HEK293 (cell line): ENCODE measurements at regions not wholly inside any gene's neighbourhood (a gene's known extent, or its start where the extent isn't known, plus 50 kb on each side); places are given as distances from the start of the nearest gene placed in this dataset.
A peak's percentile ranks its signal among the peaks of the same experiment; 100 is the strongest.

Experiments
- CTCF ChIA-PET: fragments of 350-600 bp; formaldehyde crosslinking; extraction: SDS; loops from one replicate; lab custom pipeline; 2021; ENCODE audit warnings: antibody characterized with exemption; lab: Yijun Ruan, JAX
- POLR2A ChIA-PET: fragments of 300-600 bp; formaldehyde crosslinking; extraction: SDS; loops from one replicate; lab custom pipeline; 2020; ENCODE audit warnings: antibody characterized with exemption, inconsistent platforms; lab: Yijun Ruan, JAX
- H3K27ac ChIP-seq: fragments of 200-500 bp; sonication (Bioruptor generic); 2 replicates; pipeline ENCODE4 v1.5.1; 2014; ENCODE audit warnings: low read depth, low read length, control low read depth, inconsistent platforms; ENCODE audit errors: extremely low read depth
- H3K36me3 ChIP-seq, 2 experiments: fragments of 200-500 bp in 1 of 2; sonication (Bioruptor generic) in 1 of 2; 1 replicate in 1 of 2; 2 replicates in 1 of 2; pipeline ENCODE4 v1.5.1; 2014 to 2017; ENCODE audit warnings: inconsistent platforms in 2 of 2, low read length in 2 of 2; ENCODE audit not compliant: control insufficient read depth in 2 of 2, insufficient read depth in 1 of 2
- H3K4me1 ChIP-seq: fragments of 200-500 bp; sonication (Bioruptor generic); 2 replicates; pipeline ENCODE4 v1.5.1; 2014; ENCODE audit warnings: mild to moderate bottlenecking, low read length, inconsistent platforms; ENCODE audit not compliant: control insufficient read depth, insufficient read depth
- H3K4me3 ChIP-seq: 2 replicates; pipeline ENCODE4 v1.5.1; 2011; ENCODE audit warnings: low read depth, mild to moderate bottlenecking, control low read depth, low read length, moderate library complexity
- H3K9me3 ChIP-seq: fragments of 200-500 bp; sonication (Bioruptor generic); 2 replicates; pipeline ENCODE4 v1.5.1; 2014; ENCODE audit warnings: low read depth, low read length, inconsistent platforms; ENCODE audit not compliant: control insufficient read depth, insufficient read depth
- BCL11A ChIP-seq: fragments of 450-650 bp; formaldehyde crosslinking; IDR thresholded peaks from 2 replicates; pipeline ENCODE4 v1.5.1; 2016; ENCODE audit warnings: low read depth, missing biosample characterization, missing genetic modification characterization
- CTCF ChIP-seq: fragments of 450-650 bp; formaldehyde crosslinking; IDR thresholded peaks from 2 replicates; pipeline ENCODE4 v1.5.1; 2016; ENCODE audit warnings: missing biosample characterization, missing genetic modification characterization
- INSM2 ChIP-seq: fragments of 450-650 bp; formaldehyde crosslinking; IDR thresholded peaks from 2 replicates; pipeline ENCODE4 v1.5.1; 2016; ENCODE audit warnings: missing biosample characterization, missing genetic modification characterization
- KLF16 ChIP-seq: fragments of 450-650 bp; formaldehyde crosslinking; IDR thresholded peaks from 2 replicates; pipeline ENCODE4 v1.5.1; 2017; ENCODE audit warnings: missing biosample characterization, missing genetic modification characterization
- KLF9 ChIP-seq: fragments of 450-650 bp; formaldehyde crosslinking; IDR thresholded peaks from 2 replicates; pipeline ENCODE4 v1.5.1; 2016; ENCODE audit warnings: missing biosample characterization, missing genetic modification characterization, low read depth
- SP7 ChIP-seq: fragments of 450-650 bp; formaldehyde crosslinking; IDR thresholded peaks from 2 replicates; pipeline ENCODE4 v1.5.1; 2016; ENCODE audit warnings: missing biosample characterization, missing genetic modification characterization
- TRIM28 ChIP-seq: IDR thresholded peaks from 2 replicates; pipeline ENCODE4 v1.6.1; 2011; ENCODE audit warnings: low read length, control low read depth, borderline replicate concordance
- ZFP37 ChIP-seq: fragments of 450-650 bp; formaldehyde crosslinking; IDR thresholded peaks from 2 replicates; pipeline ENCODE4 v1.5.1; 2016; ENCODE audit warnings: missing biosample characterization, missing genetic modification characterization
- ZIC2 ChIP-seq: fragments of 450-650 bp; formaldehyde crosslinking; IDR thresholded peaks from 2 replicates; pipeline ENCODE4 v1.5.1; 2016; ENCODE audit warnings: missing biosample characterization, missing genetic modification characterization
- ZNF202 ChIP-seq: fragments of 450-650 bp; formaldehyde crosslinking; IDR thresholded peaks from 2 replicates; pipeline ENCODE4 v1.5.1; 2016; ENCODE audit warnings: missing biosample characterization, missing genetic modification characterization, borderline replicate concordance
- ZNF274 ChIP-seq, 2 experiments: fragments of 200-500 bp in 1 of 2; fragments of 450-650 bp in 1 of 2; sonication (Bioruptor generic) in 1 of 2; formaldehyde crosslinking in 1 of 2; IDR thresholded peaks; 2 replicates each; pipeline versions ENCODE4 v1.5.1 to v1.6.1; 2014 to 2016; ENCODE audit warnings: borderline replicate concordance in 1 of 2, inconsistent platforms in 1 of 2, low read length in 1 of 2, missing biosample characterization in 1 of 2, missing genetic modification characterization in 1 of 2
- ZNF514 ChIP-seq: fragments of 450-650 bp; formaldehyde crosslinking; IDR thresholded peaks from 2 replicates; pipeline ENCODE4 v1.5.1; 2016; ENCODE audit warnings: missing biosample characterization, missing genetic modification characterization
- ZNF610 ChIP-seq: fragments of 450-650 bp; formaldehyde crosslinking; IDR thresholded peaks from 2 replicates; pipeline ENCODE4 v1.5.1; 2016; ENCODE audit warnings: missing biosample characterization, missing genetic modification characterization, borderline replicate concordance
- ZNF654 ChIP-seq: fragments of 450-650 bp; formaldehyde crosslinking; IDR thresholded peaks from 2 replicates; pipeline ENCODE4 v1.5.1; 2016; ENCODE audit warnings: low read depth, missing biosample characterization, missing genetic modification characterization
- ZNF792 ChIP-seq: fragments of 450-650 bp; formaldehyde crosslinking; IDR thresholded peaks from 2 replicates; pipeline ENCODE4 v1.5.1; 2016; ENCODE audit warnings: missing biosample characterization, missing genetic modification characterization
- TF ChIP-seq, protein P1 (sequence below): fragments of 450-650 bp; formaldehyde crosslinking; IDR thresholded peaks from 2 replicates; pipeline ENCODE4 v1.5.1; 2016; ENCODE audit warnings: missing biosample characterization, missing genetic modification characterization

DNA sequence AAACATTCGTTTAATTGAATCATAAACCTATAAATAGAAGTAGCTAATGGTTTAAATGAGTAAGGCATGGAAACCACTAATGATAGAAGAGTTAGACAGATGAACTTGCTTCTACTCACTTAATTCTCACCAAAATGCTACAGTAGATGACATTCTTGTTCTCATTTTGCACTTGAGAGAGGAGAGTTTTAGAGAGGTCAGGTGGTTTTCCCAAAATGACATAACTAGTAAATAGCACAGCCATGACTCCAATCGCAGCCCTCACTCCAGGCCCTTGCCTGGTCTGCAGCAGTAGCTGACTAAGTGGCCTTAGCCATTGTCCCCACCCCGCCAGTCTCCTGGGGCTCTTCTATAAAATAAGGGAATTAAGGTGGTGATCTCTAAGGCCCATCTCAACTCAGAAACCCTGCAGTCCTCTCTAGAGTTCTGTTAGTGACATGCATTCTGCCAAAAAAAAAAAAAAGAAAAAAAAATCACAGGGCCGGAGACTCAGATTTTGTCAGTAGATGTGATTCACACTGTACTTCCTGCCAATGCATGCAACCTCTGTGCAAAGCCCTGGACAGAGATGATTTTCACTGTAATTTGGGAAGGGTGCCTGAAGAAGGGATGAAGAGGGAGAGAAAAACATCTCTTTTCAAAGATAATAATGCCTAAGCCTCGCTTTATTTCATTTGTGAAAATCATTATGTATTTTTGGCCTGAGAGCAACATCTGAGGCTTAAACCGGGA is 221.8 kb downstream of the ANAPC1 start:
- no peak overlapping the region for H3K4me3 ChIP-seq
- ChIA-PET POLR2A (no interaction called here), CTCF (interaction anchor here (1.2 kb wide), 1 partner anchor 16 kb away, joined by 3 read pairs; no protein-coding TSS in a partner anchor)
- no peaks in the 10 kb centered on the region for H3K36me3 ChIP-seq
- H3K4me1 ChIP-seq, result no peaks in the 10 kb centered on the region
- no peak for TF ChIP-seq ZNF792 (tag by site-specific recombination)
- peak; percentile 27; the same call in 1 of the 2 replicates for TF ChIP-seq SP7 (tag by site-specific recombination)
- no peak overlapping the region for H3K27ac ChIP-seq
- H3K9me3 ChIP-seq, result no peaks in the 10 kb centered on the region

- ChIA-PET CTCF (interaction anchor here (1.2 kb wide), 1 partner anchor 16 kb away, joined by 3 read pairs; no protein-coding TSS in a partner anchor), POLR2A (no interaction called here)
- no peak overlapping the region for H3K27ac ChIP-seq
- H3K36me3 ChIP-seq, result no peaks in the 10 kb centered on the region
- H3K9me3 ChIP-seq, result no peaks in the 10 kb centered on the region
- H3K4me1 ChIP-seq, result no peaks in the 10 kb centered on the region
- no peak overlapping the region for H3K4me3 ChIP-seq
- TF ChIP-seq, protein P1, sequence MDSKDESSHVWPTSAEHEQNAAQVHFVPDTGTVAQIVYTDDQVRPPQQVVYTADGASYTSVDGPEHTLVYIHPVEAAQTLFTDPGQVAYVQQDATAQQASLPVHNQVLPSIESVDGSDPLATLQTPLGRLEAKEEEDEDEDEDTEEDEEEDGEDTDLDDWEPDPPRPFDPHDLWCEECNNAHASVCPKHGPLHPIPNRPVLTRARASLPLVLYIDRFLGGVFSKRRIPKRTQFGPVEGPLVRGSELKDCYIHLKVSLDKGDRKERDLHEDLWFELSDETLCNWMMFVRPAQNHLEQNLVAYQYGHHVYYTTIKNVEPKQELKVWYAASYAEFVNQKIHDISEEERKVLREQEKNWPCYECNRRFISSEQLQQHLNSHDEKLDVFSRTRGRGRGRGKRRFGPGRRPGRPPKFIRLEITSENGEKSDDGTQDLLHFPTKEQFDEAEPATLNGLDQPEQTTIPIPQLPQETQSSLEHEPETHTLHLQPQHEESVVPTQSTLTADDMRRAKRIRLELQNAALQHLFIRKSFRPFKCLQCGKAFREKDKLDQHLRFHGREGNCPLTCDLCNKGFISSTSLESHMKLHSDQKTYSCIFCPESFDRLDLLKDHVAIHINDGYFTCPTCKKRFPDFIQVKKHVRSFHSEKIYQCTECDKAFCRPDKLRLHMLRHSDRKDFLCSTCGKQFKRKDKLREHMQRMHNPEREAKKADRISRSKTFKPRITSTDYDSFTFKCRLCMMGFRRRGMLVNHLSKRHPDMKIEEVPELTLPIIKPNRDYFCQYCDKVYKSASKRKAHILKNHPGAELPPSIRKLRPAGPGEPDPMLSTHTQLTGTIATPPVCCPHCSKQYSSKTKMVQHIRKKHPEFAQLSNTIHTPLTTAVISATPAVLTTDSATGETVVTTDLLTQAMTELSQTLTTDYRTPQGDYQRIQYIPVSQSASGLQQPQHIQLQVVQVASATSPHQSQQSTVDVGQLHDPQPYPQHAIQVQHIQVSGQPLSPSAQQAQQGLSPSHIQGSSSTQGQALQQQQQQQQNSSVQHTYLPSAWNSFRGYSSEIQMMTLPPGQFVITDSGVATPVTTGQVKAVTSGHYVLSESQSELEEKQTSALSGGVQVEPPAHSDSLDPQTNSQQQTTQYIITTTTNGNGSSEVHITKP (tag by site-specific recombination), result no peak
- no peak for TF ChIP-seq ZNF610 (tag by site-specific recombination)
- TF ChIP-seq ZNF274 (IDR thresholded peaks at IDR 0.05; ENCODE audit: low read length), result no peak
- no peak for TF ChIP-seq ZNF274 (tag by site-specific recombination; IDR thresholded peaks at IDR 0.05; ENCODE audit: borderline replicate concordance)
- no peak for TF ChIP-seq ZNF654 (tag by site-specific recombination)
- TF ChIP-seq KLF9 (tag by site-specific recombination), result no peak
- TF ChIP-seq ZNF202 (tag by site-specific recombination), result no peak
- no peak for TF ChIP-seq BCL11A (tag by site-specific recombination)
- TF ChIP-seq KLF16, result no peak
- no peak for TF ChIP-seq ZNF514 (tag by site-specific recombination)
- no peak for TF ChIP-seq ZFP37
- TF ChIP-seq TRIM28, result no peak
Measured at GRCh38 chr2:111662771-111663470, 221.1 kb downstream of the ANAPC1 start.

DNA sequence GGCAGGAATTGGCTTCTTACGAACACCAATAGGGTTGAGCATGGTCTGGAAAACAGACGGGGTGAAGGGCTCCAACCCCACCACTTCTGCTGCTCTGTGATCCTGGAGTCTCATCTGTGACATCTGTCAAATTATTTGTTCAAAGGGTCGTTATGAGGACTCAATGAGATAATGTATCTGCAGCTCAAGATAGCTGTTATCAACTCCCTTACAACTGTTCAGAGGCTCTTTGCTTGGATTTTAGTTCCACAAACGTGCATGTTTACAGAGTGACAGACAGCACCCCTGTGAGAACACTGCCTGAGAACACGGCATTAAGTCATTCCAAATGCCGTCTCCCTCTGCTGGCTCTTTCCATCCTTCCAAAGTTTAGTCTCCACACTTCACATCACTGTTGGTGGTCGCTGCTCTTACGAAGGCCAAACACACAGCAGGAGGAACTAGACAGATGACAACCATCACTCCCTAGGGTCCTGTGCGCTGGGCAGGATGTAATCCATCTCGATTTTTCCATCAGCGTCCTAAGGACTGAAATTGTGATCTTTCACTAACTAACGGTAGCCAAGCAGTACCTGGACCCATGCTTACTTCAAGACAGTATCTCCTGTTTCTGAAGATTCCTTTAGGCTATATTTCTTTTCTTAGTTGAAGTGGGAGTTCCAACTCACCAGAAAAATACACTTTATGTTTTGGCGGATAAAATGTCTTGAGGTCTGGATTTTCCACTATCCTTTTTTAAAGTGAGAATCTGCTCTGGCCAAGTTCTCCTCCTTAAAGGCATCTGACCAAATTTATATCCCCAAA is 220.3 kb downstream of the ANAPC1 start:
- Histone ChIP-seq H3K4me3 (no peak overlapping the region), H3K4me1 (no peaks in the 10 kb centered on the region)
- POLR2A ChIA-PET, result no interaction called here
- TF ChIP-seq CTCF (peak; percentile 51; the same call in 1 of the 2 replicates), ZIC2 (tag by site-specific recombination) (peak; percentile 87), INSM2 (tag by site-specific recombination) (no peak)
- TF ChIP-seq, all 188 proteins: peak for 2
- Histone ChIP-seq H3K27ac (no peak overlapping the region), H3K36me3 (no peaks in the 10 kb centered on the region), H3K9me3 (no peaks in the 10 kb centered on the region)
- CTCF ChIA-PET, result no interaction called here
